ENCODE measurements at regions not wholly inside any gene's neighbourhood (a gene's known extent, or its start where the extent isn't known, plus 50 kb on each side); places are given as distances from the start of the nearest gene placed in this dataset.
"Not testable (repeated sequence)": the region's sequence is repeated elsewhere in the genome, so short reads cannot be mapped to it uniquely, and the experiment has no call there.

DNA sequence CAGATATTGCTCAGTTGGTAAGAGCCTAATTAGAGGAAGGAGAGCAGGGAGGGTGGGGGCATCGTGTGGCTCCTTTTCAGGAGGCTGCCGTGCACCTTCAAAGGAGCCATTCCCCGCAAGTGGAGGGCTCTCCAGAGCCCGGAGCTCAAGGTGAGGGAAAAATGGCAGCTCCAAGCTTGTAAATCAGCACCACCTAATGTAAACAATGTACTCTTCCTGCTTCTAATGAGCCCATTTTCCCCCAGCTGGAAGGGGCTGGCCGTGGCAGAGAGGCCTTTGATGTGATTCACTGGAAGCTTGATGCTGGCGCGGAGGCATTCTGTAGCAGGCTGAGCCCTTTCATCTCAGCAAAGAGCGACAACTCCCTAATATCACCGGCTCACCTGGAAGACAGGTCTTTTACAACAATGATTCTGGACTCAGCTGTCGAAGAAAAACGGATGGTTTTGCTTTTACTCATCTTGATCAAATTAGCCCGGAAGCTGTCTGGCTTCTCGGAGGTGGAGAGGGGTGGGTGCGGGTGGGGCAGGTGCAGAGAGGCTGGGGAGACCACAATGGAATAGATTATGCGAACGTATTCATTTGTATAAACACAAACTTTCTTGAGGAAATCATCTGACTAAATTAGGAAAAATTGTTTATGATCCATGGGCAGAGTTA is 112.5 kb downstream of the RRAGC start:
- DNase-seq (ENCODE audit: low spot score): no peak

DNA sequence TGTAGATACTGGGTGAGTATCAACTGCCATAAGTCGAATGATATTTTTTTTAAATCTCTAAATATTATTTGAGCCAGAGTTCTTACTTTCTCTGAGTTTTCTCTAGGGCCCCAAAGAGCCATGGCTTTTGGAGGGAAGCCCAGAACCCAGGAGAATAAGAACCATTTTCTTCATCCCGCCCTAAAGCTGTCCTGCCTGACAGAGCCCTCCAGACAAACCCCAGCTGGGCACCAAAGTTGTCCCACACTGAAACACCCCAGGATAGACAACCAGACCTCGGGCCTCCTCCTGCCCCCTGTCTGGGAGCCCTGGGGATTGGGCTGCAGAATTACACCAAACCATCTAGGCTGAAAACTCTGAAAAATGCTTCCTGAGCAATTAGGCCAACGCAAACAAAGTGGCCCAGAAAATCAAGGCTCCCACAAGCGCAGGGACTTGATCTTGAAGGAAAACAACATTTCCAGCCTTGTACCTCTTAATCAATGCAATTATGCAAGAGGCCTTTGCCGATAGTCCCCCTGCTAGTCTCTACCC is 113.1 kb downstream of the RRAGC start:
- no peak for DNase-seq (ENCODE audit: low spot score)

DNA sequence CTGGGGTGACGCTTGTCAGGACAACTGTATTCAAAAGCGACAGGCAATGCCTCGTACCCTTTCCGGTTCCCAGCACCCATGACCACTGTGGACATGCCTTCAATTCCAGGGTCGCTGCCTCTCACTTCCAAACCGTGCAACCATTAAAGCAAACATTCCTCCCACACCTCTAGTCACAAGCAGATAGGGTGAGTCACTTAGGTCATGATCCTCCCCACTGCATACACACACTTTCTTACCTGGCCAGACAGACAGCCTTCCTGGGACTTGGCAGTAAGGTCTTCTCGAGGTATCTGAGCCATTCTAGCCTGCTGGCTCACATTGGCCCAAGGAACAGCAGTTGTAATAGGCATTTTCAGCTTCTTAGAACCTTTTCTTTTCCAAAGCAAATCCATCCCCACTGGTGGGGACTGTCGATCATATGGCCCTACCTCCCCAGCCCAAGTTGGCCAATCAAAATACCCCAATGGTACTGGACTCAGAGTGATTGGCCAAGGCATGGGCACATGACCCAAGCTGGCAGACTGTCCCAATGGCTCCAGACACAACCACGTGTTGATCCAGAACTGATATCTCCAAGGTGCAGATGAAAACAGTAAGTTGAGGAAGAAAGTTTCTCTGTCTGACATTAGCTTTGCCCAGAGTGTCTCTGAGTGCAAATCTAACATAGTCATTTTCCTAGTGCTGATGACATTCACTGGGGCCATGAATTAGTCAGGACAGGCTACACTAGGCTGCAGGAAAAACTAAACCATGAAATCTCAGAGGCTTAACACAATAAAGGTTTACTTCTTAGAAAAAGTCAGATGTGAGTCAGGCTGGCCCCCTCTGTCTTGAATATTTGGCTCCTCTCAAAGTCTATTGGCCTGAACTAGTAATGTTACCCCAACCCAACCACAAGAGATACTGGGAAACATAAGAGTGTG is 113.8 kb downstream of the RRAGC start:
- DNase-seq (ENCODE audit: low spot score): no peak

DNA sequence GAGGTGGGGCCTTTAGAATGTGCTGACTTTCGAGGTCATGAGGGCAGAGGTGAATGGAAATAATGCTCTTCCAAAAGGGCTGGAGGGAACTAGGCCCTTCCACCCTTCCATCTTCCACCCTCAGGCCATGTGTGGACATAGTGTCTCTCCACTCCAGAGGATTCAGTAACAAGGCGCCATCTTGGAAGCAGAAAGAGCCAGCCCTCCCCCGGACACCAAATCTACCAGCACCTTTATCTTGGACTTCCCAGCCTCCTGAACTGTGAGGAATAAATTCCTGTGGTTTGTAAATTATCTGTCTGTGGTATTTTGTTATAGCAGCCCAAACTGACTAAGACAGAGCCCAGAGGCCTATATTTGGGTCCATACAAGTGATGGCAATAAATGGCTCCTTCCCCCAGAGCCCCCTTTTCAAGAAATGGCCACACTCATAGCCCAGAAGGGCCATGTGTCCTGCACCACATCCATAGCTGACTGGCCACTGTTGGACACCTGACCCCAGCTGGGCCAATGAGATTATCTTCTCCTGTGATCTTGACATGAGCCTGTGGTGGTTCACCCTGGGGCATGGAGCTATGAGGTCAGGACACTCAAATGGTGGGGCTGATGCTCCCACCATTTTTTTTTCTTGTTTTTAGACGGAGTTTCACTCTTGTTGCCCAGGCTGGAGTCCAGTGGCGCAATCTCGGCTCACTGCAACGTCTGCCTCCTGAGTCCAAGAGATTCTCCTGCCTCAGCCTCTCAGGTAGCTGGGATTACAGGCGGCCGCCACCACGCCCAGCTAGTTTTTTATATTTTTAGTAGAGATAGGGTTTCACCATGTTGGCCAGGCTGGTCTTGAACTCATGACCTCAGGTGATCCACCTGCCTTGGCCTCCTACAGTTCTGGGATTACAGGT is 114.9 kb downstream of the RRAGC start:
- no peak for DNase-seq (ENCODE audit: low spot score)

DNA sequence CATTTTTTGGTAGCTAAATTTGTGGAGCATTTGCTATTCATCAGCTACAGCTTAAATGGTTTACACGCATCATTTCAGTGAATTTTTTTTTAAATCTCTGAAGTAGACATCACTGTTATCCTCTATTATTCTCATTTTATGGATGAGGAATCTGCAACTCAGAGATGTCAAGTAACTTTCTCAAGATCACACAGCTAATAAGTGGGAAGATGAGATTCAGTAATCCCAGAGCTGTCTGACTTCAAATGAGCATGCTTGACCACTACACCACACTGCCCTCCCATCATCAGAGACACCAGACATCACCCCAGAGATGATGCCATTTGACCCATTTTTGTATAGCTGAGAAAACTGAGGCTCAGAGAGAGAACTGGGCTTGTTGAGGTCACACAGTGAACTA is 116.4 kb downstream of the RRAGC start:
- DNase-seq (ENCODE audit: low spot score): no peak

DNA sequence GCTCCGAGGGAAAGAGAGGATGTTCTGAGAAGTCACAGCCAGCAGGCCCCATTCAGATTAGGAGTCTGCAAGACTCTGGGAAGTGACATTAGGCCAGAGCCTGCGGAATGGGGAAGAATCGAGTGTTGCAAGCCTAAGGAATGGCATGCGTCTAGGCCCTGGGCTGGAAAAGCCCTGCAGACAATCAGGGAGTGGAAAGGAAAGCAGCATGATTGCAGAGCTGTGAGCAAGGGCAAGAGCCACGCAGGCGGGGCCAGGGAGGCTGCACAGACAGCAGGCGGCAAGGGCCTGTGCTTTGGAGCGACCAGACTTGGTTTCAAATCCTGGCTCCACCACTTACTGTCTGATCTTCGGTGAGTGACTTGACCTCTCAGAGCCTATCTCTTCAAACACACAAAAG is 118.2 kb downstream of the RRAGC start:
- DNase-seq (ENCODE audit: low spot score): no peak

DNA sequence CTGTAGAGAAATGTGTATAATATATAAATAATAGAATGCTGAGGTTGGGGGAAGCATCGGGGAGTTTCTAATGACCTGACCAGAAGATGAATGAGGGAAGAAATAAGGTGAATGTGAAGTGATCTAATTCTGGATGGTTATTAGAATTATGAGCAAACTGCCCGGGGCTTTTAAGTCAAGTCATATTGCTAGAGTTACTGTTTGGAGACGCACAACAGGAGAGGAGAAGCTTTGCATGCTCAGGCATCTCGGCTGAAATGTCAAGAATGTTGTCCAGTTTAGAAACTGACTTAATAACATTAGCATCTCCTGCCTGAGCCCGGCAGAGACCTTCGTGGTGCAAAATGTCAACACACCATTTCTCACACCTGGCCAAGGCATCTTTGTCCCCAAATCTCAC is 119.1 kb downstream of the RRAGC start:
- DNase-seq (ENCODE audit: low spot score): no peak

DNA sequence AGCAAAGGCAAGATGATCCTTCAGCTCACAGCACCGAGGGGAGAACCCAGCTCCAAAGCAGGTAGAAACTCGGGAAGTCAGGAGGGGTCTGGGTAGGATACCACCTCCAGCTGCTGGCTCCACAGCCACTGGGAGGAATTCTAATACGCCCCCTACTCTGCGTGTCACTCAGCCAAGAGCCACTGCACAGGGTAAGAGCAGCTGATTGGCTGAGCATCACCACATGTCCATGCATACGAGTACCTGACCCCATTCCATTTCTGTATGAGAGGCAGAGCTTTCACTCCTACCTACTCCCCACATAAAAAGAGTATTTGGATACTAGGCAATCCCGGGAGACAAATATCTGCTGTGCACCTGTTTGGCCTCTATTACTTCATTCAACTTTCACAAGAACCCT is 121.4 kb downstream of the RRAGC start:
- DNase-seq (ENCODE audit: low spot score): no peak

DNA sequence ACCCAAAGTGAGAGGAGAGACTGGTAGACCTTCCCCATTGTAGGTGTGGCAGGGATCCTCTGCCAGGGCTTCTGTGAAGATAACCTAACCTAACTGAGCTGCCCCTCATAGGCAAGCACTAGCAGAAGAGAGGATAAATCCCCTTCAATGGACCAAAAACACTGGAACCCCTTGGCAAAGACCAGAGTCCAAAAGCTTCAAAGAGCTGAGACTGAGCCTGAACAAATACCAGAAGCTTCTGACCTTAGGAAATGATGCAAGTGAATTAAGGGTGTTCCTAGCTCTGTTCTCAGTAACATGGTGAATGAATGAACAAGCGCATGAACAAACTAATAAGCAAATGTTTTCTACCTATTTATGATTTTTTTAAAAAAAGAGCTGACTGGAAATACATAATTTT is 123.2 kb downstream of the RRAGC start:
- no peak for DNase-seq (ENCODE audit: low spot score)

DNA sequence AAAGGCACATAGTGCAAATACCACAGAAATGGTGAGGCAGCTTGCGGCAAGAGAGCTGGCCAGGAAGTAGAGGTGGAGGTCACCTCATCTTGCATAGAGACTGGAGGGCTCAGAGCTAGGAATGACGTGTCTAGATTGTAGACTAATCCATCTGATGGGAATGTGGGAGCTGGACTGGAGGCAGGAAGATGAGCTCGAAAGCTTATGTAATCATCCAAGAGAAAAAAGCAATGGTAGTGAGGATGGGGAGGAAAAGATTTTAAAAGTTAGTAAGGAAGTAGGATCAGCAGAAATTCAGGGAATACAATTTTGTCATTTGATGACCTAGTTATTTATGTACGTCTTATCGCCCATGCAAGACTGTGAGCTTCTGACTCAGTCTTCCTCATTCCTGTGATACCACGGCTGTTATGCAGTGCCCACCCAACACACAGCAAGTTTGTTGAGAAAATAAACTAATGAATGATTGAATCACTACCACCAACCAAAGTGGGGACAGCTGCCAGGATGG is 123.9 kb downstream of the RRAGC start:
- no peak for DNase-seq (ENCODE audit: low spot score)

DNA sequence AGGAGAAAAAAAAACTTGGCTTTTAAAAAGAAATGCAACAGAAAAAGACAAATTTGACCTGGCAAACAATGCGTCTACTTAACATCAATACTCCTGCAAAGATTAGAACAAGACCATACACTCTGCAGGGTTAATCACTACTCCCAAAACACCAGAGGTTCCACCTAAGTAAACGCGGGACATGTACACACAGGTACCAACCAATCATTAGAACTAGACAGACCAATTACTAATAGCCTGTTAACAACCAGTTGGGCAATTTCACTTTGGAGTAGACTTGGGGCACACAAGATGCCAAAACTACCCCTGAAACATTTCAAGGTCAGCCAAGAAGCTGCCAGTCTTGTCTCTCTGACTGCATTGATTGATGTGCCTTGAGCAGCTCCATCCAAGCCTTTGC is 125.8 kb downstream of the RRAGC start:
- DNase-seq (ENCODE audit: low spot score): no peak

DNA sequence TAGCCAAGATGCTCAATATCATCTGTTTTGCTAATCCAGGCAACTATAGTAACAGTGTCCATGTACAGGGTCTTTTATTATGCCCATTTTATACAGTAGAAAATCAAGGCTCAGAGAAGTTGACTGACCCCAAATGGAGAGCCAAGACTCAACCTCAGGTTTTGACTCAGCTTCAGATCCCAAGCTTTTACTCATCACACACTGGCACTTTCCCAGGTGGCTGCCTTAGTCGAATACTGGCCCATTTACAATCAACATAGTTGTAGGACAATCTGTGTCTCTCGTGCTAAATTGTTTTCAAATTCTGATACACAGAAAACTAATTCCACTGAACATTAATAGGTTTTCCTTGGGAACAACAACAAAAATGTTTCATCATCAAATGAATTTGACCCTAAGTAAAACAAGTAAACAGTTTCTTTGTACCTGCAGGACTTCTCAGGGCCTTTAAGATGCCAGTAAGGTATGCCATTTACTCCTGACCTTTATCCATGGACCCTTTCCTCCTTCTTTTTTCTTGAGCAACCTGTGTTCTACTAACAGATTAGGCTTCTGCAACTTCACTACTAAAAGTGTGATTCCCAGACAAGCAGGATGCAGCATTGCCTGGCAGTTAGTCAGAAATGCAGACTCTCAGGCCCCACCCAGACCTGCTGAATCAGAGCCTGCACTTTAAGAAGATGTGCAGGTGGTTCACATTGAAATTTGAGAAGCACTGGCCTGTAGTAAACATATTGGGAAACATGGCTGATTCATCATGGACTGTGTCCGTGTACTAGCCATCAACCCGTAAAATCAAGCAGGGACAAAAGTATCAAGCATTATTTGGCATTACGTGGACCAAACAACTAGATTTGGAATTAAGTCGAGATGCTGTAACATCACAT is 128.8 kb downstream of the RRAGC start:
- no peak for DNase-seq (ENCODE audit: low spot score)

DNA sequence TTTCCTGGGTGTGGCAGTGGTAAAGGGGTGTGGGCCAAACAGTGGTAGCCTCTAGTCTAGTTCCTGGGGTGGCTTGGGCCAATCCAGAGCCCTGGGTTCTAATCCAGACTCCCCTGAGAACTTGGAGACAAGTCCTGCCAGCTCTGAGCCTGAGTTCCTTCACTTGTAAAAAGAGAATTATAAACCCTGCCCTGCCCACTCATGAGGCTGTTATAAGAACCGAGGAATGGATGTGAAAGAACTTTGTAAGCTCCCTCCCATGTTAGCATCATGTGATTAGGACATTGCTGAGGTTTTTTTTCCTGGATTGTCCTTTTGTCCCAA is 131.0 kb downstream of the RRAGC start:
- DNase-seq (ENCODE audit: low spot score): no peak

DNA sequence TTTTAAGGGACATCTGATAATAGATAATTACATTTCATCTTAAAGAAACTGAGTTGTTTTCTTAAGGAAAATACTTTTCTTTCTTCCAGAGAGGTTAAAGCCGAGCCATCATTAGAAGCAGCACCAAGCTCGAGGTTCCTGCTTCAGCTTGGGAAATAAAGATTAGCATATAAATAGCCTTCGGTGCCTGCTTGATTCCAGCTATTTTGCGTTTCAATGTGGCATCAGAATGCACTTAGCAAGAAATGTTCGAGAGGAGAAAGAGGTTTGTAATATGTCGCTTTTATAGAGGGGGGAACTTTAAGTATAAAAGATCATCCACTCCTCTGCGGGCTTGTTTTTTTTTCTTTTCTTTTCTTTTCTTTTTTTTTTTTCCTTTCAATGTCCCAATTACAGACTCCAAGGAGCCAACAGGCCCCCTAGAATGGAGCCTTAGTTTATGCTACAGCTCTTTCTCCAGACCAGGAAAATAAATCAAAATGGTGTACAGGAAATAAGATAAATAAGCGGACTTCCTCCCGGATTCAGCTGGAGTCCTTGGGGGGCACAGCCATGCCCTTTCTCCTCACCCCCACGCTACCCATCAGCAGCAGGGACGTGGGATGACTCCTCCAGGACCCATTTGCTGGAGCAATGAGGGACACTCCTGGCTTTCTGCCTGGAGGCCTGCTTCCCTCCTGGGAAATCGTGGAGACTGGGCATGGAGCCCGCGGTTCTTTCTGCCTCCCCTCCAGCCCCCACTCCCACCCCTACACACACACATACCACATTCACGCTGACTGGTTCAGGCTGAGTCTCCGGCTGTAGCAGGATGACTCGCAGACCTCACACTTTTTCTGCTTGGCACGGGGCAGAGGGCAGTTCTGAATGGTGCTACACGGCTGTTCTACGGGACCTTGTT is 131.6 kb downstream of the RRAGC start:
- no peak for DNase-seq (ENCODE audit: low spot score)

DNA sequence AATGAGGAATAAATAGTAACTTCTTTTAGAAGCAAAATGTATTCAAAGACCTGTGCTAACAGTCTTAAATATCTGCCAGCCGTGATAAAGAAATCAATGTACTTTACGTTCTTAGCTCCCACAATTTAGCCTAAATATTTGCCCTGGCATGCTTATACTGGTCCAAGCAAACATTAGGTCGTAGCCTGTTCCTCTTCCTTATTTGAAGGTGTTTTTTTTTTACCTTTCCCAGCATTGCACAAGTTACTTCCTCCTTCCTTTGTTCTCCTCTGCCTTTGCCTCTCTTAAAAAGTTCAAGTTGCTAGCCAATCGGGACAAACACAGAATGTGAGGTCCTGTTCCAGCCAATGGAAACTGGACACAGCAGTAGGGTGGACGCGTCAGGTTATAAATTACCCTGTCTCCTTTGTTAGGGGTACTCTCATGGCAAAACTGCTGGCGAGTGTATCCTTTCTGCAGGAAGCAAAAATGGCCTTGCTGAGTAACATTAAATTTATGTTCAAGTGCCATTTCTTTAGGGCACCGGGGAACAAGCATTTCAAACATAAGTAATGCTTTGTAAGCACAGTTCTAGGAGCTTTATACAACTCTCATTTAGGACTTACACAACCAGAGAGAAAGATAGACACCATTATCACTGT is 134.1 kb downstream of the RRAGC start:
- not testable (repeated sequence) for DNase-seq (ENCODE audit: low spot score)

DNA sequence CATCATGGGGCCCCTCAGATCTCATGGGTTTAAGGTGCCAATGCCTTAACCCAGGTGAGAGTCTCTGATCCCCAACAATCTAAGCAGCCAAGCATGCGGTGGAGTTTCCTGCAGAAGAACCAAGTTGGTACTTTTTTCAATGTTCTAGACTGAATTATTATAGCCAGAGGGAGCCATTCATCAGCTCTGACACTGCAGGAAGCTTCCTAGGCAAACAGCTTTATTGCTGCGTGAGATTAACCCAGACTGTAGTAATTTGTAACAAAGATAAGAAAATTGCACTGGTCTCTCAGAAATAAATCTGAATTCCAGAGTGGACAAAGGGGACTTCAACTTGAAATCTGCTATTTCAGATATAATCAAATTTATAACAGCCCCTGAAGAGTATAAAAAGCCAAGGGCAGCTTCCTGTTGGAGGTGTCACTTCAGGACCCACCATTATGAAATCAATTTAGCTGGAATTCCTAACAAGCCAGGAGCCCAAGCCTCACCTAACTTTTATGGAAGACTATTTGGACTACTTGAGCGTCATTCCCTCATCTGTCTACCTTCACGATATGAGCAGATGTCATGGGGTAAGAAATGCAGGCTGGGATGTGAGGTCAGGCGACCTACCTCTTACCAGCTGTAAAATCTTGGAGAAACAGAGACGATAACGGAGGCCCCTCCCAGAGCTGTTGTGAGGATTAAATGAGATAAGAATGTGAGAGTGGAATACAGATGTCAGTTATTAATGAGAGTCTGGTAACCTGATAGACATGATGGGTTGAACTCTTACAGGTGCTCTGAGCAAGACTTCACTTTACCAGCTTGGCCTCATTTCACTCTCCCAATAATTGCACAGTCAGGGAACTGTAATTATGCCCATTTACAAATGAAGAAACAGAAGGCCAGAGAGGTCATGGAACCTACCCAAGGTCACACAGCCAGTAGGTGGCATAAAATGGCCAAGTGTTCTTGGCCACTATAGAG is 135.1 kb downstream of the RRAGC start:
- DNase-seq (ENCODE audit: low spot score): no peak

DNA sequence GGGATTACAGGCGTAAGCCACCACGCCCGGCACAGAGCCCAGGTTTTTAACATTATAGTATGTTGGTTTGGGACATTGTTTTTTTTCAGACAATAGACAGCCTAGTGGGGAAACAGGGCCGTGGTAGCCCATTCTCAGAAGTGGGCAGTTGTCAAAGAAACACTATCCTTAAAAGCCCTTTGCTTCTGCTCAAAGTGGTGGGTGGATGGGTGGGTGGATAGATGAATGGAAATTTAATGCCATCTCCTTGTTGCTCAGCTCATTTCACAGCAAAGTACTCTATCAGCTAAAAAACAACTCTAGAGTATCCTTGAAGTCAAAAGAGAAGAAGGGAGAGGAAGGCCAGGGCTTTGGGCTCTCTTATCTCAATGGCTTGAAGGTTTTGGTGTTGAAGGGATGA is 137.8 kb downstream of the RRAGC start:
- DNase-seq (ENCODE audit: low spot score): no peak

DNA sequence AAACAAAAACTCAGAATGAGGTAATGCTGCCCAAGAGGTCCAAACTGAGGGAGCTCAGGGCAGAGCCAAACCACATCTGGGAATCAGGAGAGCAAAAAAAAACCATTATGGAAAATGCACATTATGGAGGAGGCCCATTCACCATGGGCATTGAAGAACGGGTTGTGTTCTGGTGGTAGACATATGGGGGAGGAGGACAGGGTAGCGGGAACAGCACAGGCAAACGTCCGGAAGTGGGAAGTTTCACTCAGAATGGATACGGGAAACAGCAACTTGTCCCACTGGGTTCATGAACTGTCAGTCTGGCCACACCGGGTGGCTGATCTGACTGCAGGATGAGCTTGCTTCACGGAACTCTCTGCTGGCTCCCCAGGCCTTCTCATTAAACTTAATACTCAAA is 139.7 kb downstream of the RRAGC start:
- no peak for DNase-seq (ENCODE audit: low spot score)
